Right renal pelvis (tissue), 4 donors: ENCODE measurements at regions not wholly inside any gene's neighbourhood (a gene's known extent, or its start where the extent isn't known, plus 50 kb on each side); places are given as distances from the start of the nearest gene placed in this dataset.

Experiments used
- DNase-seq, 4 donors: peaks; one replicate each; pipeline ENCODE4 v3.0.0-alpha.2; 2013; ENCODE audit warnings: low read depth in 4 of 4, low spot score in 3 of 4, missing footprints in 1 of 4

DNA sequence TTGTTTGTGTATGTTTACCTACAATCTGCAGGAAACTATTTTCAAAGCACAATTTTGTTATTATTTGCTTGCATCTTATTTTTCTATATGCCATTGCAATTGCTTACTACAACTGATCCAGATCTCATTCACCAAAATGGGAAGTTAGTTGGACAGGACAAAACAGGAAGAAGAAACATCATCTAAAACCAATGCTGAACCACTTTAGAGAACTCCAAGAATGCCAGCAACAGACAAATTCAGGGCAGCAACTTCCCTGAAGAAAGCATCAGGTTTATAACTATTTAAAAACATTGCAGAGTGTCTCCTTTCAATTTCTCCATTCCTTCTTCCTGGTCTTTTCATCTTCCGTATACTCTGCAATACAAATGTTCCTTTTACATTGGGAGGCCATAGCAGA, 82.4 kb upstream of the SMYD2 start:
- DNase-seq, result no peak

DNA sequence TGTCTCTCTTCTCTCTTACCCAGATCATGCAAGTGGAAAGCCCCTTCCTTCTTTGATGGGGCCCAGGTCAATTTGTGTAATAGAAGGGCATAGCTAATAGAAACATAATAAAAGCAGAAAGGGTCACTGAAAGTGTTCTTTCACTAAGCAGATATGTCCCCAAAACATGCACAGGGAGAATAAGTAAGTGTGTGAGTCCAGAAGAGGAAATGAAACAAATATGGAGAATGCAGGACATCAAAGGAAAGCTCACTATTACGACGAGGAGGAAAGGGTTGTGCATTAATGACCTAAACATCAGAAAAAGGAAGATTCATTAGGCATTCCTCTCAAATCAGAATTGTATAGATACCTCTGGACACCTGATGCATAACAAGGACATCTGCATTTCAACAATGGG, 81.4 kb upstream of the SMYD2 start:
- no peak for DNase-seq

DNA sequence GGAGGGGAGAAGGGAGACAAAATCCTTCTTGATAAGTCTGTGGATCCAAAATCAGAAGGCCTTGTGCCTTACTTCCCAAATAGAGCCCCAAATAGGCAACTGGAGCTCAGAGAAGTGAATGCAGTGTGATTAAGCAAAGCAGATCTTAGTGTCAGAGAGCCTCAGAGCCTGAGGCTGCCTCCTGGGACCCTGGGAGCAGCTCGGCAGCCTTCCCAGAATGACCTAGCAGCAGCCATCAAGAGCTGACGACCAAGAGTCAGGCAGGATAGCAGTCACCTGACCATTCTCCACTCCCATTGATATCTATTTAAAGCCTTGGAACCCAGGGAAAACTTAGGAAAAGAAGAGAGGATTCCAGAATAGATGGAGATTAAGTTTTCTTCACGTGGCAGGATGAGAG, 78.0 kb upstream of the SMYD2 start:
- no peak for DNase-seq

- DNase-seq, result no peak
Observed at GRCh38 chr1:214205053-214205452, 75.9 kb upstream of the SMYD2 start.

DNA sequence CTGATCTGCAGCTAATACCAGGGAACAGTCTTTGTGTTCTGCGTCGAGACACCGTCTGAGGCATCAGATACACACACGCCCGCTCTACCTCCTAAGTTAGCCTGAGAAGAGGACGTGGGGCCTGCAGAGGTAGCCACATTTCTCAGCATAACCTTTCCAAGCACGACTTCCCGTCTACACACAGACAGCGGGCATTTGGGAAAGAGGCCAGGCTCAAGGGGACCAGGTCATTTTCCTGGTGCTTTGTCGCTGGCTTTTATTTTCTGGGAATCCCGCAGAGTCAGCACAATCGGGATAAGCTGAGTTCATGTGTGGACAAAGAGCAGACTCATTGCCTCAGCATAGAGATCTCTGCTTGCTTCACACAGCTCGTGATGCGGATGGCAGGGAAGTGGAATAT, 72.5 kb upstream of the SMYD2 start:
- DNase-seq, result no peak

- DNase-seq, result no peak
Observed at GRCh38 chr1:214209260-214209808, 71.6 kb upstream of the SMYD2 start.

- no peak for DNase-seq
Observed at GRCh38 chr1:214213136-214213535, 67.8 kb upstream of the SMYD2 start.

DNA sequence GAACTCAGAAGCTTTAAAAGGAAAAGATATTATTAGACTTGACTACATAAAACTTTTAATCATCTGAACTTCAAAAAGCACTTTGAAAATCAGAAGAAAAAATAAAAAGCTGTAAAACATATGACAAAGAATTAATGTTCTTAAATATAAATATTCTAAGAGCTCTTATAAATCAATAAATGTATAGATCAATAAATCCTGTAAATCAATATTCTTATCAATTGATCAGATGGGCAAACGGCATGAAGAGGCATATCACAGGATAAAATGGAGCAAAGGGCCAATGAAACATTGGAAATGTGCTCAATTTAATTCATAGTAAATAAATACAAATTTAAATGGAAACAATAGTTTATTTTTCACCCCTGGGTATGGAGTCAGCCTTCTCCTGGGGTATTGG, 66.1 kb upstream of the SMYD2 start:
- DNase-seq, result no peak

DNA sequence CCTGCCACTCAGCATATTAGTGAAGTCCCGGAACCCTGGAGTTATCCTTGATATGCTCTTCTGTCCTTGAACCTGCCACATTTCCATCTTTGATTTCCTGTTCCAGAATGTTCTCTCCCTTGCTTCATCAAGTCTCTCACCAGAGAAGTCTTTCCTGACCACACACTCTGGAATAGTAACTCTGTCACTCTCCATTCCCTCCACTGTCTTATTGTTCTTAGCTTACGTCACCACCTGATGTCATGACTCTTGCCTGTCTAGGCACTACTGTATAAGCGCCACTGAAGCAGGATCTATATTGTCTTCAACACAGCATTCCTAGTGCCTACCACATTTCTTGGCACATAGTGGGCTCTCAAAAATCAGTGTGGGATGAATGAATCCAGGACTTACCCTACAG, 65.4 kb upstream of the SMYD2 start:
- DNase-seq, result no peak

GRCh38 chr1:214216021-214216420, 64.9 kb upstream of the SMYD2 start:
- no peak for DNase-seq

DNA sequence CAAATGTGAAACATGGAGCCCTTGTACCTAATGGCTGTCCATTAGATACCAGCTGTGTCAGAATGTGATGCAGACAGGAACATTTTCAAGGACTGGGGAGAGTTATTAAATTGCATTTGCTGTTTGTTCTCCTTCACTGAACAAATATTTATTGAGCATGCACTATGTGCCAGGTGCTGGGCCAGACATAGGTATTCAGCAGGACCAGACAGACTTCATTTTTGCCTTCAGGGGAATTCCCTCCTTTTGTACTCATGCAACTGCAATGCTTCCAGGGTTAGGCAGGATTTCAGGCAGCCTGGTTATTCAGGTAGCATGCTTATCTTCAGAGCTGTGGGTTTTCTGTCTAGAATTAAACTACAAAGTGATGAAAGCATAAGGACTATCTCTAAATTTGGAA, 64.2 kb upstream of the SMYD2 start:
- DNase-seq, result no peak

DNA sequence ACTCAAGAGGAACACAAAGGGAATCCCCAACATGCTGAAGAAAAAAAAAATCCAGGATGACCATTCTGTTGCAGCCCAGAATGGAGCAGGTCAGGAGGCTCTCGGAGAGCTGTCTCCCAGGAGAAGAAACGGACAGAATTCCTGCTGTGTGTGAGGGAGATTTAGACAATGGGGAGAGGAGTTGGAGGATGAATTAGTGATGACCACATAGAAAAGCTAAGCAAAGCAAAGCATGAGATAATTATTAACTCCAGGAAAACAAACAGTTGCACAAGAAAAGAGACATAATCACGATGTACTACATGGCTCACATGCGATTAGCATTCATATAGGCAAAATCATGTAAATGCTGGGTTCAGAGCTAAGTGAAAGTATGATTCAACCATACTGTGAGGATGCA, 61.1 kb upstream of the SMYD2 start:
- DNase-seq, result no peak

GRCh38 chr1:214220891-214221290, 60.1 kb upstream of the SMYD2 start:
- no peak for DNase-seq

GRCh38 chr1:214224611-214225354, 56.2 kb upstream of the SMYD2 start:
- peak in 1 of 4 donors; percentile 18 for DNase-seq

DNA sequence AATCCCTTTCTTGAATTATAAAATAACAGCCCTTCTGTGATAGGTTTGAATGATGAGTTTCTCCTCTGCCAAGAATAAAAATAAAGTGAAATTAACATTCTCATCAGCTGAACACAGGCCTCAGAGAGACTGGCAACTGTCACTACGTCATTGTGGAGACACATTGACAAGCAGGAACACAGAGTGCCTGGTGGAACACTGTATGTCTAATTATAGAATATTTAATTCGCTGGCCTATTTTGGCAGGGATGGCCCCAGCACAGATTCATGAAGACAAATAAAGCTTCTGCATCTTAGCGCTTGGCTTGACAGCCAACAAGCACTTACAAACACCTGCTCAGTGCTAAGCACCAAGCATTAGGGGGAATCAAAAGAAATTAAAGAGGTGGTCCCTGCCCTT, 52.0 kb upstream of the SMYD2 start:
- DNase-seq, result no peak

DNA sequence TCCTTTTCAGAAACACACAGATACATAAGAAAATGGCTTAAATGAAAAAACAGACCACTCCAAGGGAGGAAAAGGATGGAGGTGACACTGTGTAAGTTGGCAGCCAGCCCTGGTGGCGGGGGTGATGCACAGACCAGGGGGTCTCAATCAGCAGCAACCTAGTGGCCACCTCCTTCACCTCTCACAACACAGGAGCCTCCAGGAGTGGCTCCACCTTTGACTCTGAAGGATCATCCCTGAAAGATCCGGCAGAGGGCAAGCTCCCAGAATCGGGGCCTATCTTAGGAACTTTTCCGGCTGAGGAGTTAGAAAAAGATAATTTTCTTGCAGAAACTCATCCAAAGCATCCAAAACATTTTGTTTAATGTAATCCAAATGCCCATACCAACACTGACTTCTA, 51.2 kb upstream of the SMYD2 start:
- no peak for DNase-seq
